HTR-8/SVneo (cell line): ENCODE measurements at regions not wholly inside any gene's neighbourhood (a gene's known extent, or its start where the extent isn't known, plus 50 kb on each side); places are given as distances from the start of the nearest gene placed in this dataset.
"Not testable (repeated sequence)": the region's sequence is repeated elsewhere in the genome, so short reads cannot be mapped to it uniquely, and the experiment has no call there.

ENCODE experiments used
- DNase-seq: peaks from one replicate; pipeline ENCODE4 v3.0.0; 2011; ENCODE audit warnings: low spot score, mixed read lengths; ENCODE audit not compliant: insufficient read length
- FAIRE-seq: peaks from 2 replicates; lab custom pipeline; 2011; peaks lifted over from hg19 to GRCh38; lab: Jason Lieb, UNC

GRCh38 chr11:34797497-34797896 is 118.7 kb downstream of the APIP start:
- not testable (repeated sequence) for FAIRE-seq, DNase-seq

GRCh38 chr11:34795641-34796040 is 120.5 kb downstream of the APIP start:
- DNase-seq (no peak), FAIRE-seq (no peak)

- DNase-seq = no peak
- FAIRE-seq = no peak
These were observed 121.5 kb downstream of the APIP start for GRCh38 chr11:34794696-34795095.

- DNase-seq (no peak), FAIRE-seq (no peak)
These were observed 122.5 kb downstream of the APIP start for GRCh38 chr11:34793666-34794065.

- FAIRE-seq = no peak
- no peak for DNase-seq
These were observed 123.3 kb downstream of the APIP start for GRCh38 chr11:34792814-34793258.

GRCh38 chr11:34791780-34792542 is 124.2 kb downstream of the APIP start:
- no peak for DNase-seq
- no peak for FAIRE-seq

- DNase-seq (no peak), FAIRE-seq (no peak)
These were observed 125.6 kb downstream of the APIP start for GRCh38 chr11:34790620-34791019.

GRCh38 chr11:34789196-34789834 is 126.9 kb downstream of the APIP start:
- FAIRE-seq (no peak), DNase-seq (no peak)

GRCh38 chr11:34788642-34789041 is 127.5 kb downstream of the APIP start:
- no peak for DNase-seq
- FAIRE-seq = no peak

- DNase-seq (no peak), FAIRE-seq (no peak)
These were observed 128.3 kb downstream of the APIP start for GRCh38 chr11:34787895-34788294.

GRCh38 chr11:34787348-34787747 is 128.8 kb downstream of the APIP start:
- no peak for FAIRE-seq
- DNase-seq = no peak

GRCh38 chr11:34784318-34784841 is 131.8 kb downstream of the APIP start:
- DNase-seq (no peak), FAIRE-seq (no peak)

GRCh38 chr11:34783816-34784317 is 132.3 kb downstream of the APIP start:
- FAIRE-seq (no peak), DNase-seq (no peak)

- FAIRE-seq, DNase-seq: not testable (repeated sequence)
These were observed 134.4 kb downstream of the APIP start for GRCh38 chr11:34781826-34782225.

GRCh38 chr11:34775417-34775888 is 140.7 kb downstream of the APIP start:
- no peak for FAIRE-seq
- no peak for DNase-seq

GRCh38 chr11:34774604-34775003 is 141.6 kb downstream of the APIP start:
- no peak for DNase-seq
- FAIRE-seq = no peak

GRCh38 chr11:34773826-34774225 is 142.4 kb downstream of the APIP start:
- no peak for FAIRE-seq
- DNase-seq = no peak

- FAIRE-seq = no peak
- no peak for DNase-seq
These were observed 143.0 kb downstream of the APIP start for GRCh38 chr11:34773211-34773610.

- DNase-seq (no peak), FAIRE-seq (no peak)
These were observed 146.1 kb downstream of the APIP start for GRCh38 chr11:34770111-34770510.

GRCh38 chr11:34769224-34769623 is 147.0 kb downstream of the APIP start:
- no peak for DNase-seq
- no peak for FAIRE-seq

- not testable (repeated sequence) for DNase-seq, FAIRE-seq
These were observed 141.7 kb downstream of the EHF start for GRCh38 chr11:34762625-34763024.
